GM18873 (cell line): ENCODE measurements at regions not wholly inside any gene's neighbourhood (a gene's known extent, or its start where the extent isn't known, plus 50 kb on each side); places are given as distances from the start of the nearest gene placed in this dataset.
"Not testable (repeated sequence)": the region's sequence is repeated elsewhere in the genome, so short reads cannot be mapped to it uniquely, and the experiment has no call there.

Experiments used
- ATAC-seq: cut with Tn5 transposase; IDR thresholded peaks from one replicate; pipeline ENCODE4 v1.9.1; 2021; ENCODE audit warnings: mild to moderate bottlenecking, moderate library complexity, moderate number of reproducible peaks; ENCODE audit not compliant: unreplicated experiment, low FRiP score

- no peak for ATAC-seq
Observed at GRCh38 chr2:111250448-111251030, 129.8 kb downstream of the BCL2L11 start.

- ATAC-seq = no peak
Observed at GRCh38 chr2:111251711-111252110, 131.0 kb downstream of the BCL2L11 start.

- ATAC-seq = no peak
Observed at GRCh38 chr2:111252436-111252835, 131.7 kb downstream of the BCL2L11 start.

- not testable (repeated sequence) for ATAC-seq
Observed at GRCh38 chr2:111254916-111255315, 134.2 kb downstream of the BCL2L11 start.

- not testable (repeated sequence) for ATAC-seq
Observed at GRCh38 chr2:111256628-111257027, 135.9 kb downstream of the BCL2L11 start.

GRCh38 chr2:111257607-111258006 lies 136.9 kb downstream of the BCL2L11 start:
- not testable (repeated sequence) for ATAC-seq

- not testable (repeated sequence) for ATAC-seq
Observed at GRCh38 chr2:111258318-111258717, 137.6 kb downstream of the BCL2L11 start.

GRCh38 chr2:111262627-111263379 lies 142.1 kb downstream of the BCL2L11 start:
- not testable (repeated sequence) for ATAC-seq

- not testable (repeated sequence) for ATAC-seq
Observed at GRCh38 chr2:111263380-111264017, 142.8 kb downstream of the BCL2L11 start.

GRCh38 chr2:111264956-111265355 lies 144.2 kb downstream of the BCL2L11 start:
- not testable (repeated sequence) for ATAC-seq

- ATAC-seq = not testable (repeated sequence)
Observed at GRCh38 chr2:111266556-111266955, 145.8 kb downstream of the BCL2L11 start.

GRCh38 chr2:111267038-111267437 lies 146.3 kb downstream of the BCL2L11 start:
- ATAC-seq = not testable (repeated sequence)

GRCh38 chr2:111269761-111270323 lies 149.1 kb downstream of the BCL2L11 start:
- not testable (repeated sequence) for ATAC-seq

- ATAC-seq = not testable (repeated sequence)
Observed at GRCh38 chr2:111270569-111270968, 149.9 kb downstream of the BCL2L11 start.

GRCh38 chr2:111271647-111272304 lies 151.1 kb downstream of the BCL2L11 start:
- not testable (repeated sequence) for ATAC-seq

GRCh38 chr2:111273007-111273406 lies 152.3 kb downstream of the BCL2L11 start:
- ATAC-seq = not testable (repeated sequence)

- ATAC-seq = not testable (repeated sequence)
Observed at GRCh38 chr2:111275047-111275853, 154.5 kb downstream of the BCL2L11 start.

GRCh38 chr2:111275854-111276171 lies 155.1 kb downstream of the BCL2L11 start:
- ATAC-seq = not testable (repeated sequence)

GRCh38 chr2:111278133-111278532 lies 157.4 kb downstream of the BCL2L11 start:
- not testable (repeated sequence) for ATAC-seq
